Ovary (tissue), 3 donors: ENCODE measurements at regions not wholly inside any gene's neighbourhood (a gene's known extent, or its start where the extent isn't known, plus 50 kb on each side); places are given as distances from the start of the nearest gene placed in this dataset.

Source experiments
- CTCF ChIP-seq, 3 donors: fragments of 450-650 bp in 2 of 3; fragments of 200-600 bp in 1 of 3; IDR thresholded peaks; one replicate each; pipeline versions ENCODE4 v1.5.1 to v1.8.0; 2016 to 2022; ENCODE audit warnings: antibody characterized with exemption in 3 of 3, mild to moderate bottlenecking in 1 of 3
- EP300 ChIP-seq: sonication (generic); formaldehyde crosslinking; IDR thresholded peaks from one replicate; pipeline ENCODE4 v1.6.1; 2017; ENCODE audit warnings: antibody characterized with exemption
- POLR2A ChIP-seq: fragments of 450-650 bp; IDR thresholded peaks from one replicate; pipeline ENCODE4 v1.6.1; 2017; ENCODE audit warnings: antibody characterized with exemption, mild to moderate bottlenecking, moderate library complexity
- donor health status: DM: no; HTN: no; CAD: no.

DNA sequence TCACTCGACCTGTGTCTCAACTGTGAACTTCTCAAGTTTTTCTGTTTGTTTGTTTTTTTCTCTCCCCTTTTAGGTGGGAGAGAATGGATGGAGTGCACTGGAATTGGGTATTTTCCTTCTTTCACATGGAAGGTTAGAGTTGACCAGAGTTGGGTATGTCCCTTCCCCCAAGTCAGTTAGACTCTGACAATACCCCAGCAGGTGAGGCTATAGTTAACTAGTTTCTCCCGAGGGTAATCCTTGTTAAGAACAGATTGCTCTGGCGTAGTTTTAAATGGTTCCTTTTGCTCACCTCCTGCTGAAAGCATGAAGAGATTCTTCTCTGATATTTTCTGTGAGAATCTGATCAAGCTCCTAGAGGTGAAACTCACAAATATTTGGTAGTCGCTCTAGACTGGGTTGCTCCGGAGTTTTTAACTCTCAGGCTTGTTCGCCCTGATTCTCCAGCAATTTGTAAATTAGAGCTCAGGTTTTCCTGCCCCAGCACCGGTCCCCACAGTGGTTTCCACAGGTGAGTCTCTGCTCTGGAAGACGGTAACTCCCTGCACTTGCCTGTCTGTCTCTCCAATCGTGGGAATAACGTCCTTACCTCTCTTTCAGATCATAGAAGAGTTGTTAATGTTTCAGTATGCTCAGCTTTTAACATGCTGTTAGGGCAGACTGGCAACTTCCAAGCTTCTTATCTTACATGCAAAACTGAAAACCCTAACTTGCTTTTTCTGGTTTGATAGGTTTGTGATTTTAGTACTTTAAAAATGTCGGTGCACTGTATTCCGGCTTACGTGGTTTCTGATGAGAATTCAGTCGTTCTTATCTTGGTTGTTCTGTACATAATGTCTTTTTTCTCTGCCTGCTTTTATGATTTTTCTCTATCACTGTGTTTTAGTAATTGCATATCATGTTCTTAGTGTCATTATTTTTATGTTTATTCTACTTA lies 111.2 kb upstream of the HIVEP1 start:
- no peak for TF ChIP-seq CTCF (IDR thresholded peaks at IDR 0.05)
- no peak for TF ChIP-seq POLR2A
- no peak for TF ChIP-seq EP300
